GM21723 (cell line): ENCODE measurements at regions not wholly inside any gene's neighbourhood (a gene's known extent, or its start where the extent isn't known, plus 50 kb on each side); places are given as distances from the start of the nearest gene placed in this dataset.

Experiments used
- ATAC-seq: cut with Tn5 transposase; IDR thresholded peaks from one replicate; pipeline ENCODE4 v1.9.1; 2021; ENCODE audit warnings: mild to moderate bottlenecking, moderate library complexity; ENCODE audit not compliant: unreplicated experiment

DNA sequence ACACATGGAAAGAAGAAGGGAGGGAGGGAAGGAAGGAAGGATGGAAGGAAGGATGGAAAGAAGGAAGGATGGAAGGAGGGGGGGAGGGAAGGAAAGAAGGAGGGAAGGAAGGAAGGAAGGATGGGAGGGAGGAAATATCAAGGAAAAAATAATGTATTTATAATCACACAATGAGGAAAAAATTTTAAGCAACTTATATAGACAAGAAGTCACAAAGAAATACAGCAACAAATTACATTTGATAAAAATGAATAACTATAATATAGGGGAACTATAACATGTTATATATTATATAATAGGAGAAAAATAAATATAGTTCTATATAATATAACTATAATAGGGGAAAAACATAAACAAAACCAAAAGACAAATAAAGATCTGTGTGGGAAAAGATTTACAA is 441.8 kb downstream of the LRATD1 start:
- ATAC-seq: no peak

DNA sequence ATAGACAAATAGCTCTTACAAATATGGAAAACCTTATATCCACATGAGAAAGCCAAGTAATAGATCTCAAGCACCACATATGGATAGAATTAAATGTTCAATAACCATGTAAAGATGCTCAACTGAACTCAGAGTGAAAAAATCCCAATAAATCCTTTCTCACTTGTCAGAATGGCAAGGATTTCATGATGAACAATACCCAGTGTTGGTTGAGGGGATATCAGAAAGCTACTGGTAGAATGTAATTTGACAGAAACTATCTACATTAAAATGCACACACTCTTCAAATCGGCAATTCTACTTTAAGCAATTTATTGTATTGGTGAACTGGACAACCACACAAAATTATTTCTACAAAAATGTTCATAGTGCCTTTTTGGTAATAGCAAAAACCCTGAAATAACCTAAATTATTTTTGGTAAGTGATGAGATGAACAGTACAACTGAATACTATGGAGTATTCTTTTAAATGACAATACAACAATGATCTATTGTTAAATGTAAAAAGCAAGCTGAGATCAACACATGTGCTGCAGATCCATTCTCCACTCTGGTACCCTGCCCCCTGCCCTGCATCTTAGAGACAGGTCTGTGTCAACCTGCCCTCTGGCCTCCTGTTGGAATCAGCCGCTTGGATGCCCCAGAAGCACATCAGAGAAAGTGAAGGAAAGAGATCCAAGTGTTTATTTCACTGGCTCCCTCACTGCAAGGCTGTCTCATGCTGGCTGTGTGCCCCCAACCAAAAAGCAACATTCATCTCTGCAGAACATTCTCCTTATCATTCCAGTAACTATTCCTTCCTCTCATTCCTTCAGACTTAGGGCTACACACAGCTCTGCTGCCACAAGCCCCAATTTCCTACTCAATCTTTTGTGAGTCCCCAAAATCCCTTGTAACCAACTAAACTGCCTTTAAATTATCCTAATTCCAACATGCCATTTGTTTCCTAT is 442.5 kb downstream of the LRATD1 start:
- no peak for ATAC-seq

DNA sequence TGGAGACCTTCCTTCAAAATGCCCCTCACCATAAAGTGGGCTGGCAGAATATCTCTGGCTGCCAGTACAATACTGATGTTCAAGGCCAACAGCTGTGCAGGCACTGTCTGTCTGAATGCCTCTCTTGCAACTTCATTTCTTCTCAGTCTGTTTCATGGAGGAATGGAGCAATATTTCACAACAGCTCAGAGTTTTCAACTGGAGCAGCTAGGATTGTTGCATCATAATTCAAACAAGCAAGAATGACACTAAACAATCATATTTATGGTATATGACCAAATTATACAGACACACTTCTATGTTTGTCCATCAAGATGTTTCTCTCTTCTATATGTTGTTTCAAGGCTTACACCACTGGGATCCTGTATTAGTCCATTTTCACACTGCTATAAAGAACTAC is 444.2 kb downstream of the LRATD1 start:
- no peak for ATAC-seq

DNA sequence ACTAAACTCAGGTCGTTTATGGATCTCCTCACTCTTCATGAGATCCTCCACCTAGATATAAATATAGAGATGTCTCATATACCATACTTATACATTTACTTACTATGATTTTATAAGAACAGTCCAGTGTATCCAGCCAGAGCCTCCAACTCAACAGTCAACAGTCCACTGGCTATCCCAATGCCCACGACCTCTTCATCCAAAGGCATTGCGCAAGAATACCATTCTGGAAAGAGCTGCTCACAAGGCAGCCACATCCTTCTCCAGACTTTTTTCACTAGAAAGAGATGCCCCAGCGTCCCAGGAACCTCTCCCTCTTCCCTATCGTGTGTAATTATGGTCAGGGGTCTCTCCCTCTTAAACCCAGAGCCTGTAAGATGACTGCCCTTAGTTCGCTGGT is 448.8 kb downstream of the LRATD1 start:
- ATAC-seq: no peak

DNA sequence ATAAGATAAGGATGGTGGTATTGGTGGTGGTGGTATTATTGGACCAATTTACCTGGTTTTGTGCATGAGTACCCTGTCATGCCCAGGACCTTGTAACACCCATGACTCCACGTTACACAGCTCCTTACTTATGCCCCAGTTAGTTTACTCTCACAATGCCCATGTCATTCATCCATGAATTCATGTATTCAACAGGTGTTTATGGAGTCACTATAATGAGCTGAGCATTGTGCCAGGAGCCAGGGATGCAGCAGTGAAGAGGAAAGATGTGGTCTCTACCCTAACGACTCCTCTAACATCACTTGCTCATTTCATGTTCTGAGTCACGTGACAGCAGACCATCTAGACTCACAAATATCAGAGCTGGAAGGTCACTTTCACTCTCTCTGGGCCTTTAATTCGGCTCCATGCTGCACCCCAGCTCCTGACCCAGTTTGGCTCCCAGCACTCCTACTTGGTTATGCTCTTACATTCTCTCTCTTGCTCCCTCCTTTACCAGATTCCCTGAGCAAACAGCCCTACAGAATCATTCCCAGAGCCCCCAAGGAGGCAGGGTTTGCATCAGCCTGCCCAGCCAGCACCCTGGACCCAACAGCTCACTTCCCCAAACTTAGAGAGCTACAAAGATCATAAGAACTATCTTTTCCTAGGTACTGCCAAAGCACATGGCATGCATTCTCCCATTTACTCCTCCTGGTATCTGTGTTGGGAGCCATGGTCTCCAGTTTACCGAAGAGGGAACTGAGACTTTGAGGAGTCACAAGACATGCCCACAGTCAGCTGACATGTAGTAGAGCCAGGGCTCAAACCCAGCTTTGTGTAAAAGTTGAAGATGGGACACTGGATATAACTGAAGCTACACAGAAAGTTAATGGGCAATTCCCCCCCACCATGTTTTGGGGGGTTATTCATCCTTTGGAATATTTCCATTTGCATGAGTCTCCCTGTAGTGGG is 449.9 kb downstream of the LRATD1 start:
- no peak for ATAC-seq

DNA sequence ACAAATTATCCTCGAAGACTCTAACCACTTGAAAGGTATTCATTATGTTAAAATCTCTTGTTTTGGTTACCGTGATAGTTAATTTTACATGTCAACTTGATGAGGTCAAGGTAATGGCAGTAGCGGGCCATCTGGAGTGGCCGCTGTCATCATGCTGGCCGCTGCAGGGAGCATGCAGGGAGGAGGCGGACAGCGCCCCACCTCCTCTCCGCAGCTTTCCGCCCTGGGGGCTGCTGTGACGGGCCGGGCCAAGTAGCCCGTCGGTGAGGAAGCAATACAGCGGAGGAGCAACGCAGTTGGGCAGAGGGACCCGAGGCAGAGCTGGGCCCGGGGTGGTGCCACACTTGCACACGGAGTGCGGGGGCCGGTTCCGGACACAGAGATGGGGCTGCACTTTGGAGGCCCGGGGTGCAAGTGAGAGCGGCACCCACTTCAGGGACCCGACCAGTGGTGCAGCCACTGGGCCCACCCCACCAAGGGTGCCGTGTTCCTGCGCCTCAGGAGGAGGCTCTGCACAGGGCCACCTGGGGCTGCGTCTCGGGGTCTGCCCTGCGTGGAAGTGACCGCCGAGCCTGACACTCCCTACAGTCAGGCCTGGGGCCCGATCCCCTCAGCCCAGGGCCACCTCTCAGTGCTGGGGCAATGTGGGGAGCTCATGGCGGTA is 452.4 kb downstream of the LRATD1 start:
- no peak for ATAC-seq

DNA sequence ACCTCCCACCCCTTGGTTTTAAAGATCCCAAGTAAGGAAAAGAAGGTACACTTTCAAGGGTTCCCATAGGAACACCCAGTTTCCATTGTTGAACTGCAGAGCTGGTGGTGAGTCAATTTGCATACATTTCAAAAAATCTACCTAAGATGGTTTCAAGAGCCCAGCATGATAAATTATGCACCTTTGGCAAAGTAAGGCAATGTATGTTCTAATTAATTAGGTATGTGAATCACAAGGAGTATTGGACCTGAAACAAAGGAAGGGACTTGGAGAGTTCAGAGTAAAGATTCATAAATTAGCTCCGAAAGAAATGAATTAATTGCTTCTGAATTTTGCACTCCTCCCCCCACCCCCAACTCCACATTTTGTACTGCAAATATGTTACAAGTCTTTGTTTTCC is 459.7 kb downstream of the LRATD1 start:
- ATAC-seq: no peak

DNA sequence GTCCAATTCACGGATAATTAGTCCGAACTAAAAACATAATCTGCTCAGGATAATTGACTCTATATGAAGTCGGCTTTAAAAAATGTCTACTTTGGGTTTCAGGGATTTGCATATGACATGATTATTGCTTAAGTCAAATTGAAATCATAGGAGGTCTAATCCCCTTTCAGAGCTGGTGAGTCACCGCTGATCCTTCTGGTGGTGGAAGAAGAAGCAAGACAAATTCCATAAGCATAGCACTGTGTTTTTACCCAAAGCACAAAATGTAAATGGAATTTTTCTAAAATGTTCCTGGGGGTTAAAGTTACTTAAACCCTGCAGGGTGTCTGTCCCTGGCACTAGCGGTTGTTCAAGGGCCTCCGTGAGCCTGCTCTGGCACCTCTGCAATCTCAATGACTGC is 460.2 kb downstream of the LRATD1 start:
- ATAC-seq: no peak

DNA sequence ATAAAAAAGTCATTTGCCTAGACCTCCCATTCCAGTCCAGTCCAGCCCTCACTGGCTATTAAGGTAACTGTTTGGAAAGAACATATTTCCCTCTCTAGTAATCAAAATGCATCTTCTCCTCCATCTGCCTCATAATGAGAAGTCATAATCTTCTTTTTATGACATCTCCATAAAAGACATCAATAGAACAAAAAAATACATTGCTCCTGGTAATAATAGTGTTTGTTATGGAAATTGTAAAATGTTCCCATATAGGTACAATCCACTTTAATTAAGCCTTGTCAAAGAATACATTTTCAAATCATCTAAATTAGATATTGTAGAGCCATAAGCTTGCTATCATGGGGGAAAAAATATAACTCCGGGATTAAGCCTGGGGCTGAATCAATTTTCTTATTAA is 461.6 kb downstream of the LRATD1 start:
- no peak for ATAC-seq

DNA sequence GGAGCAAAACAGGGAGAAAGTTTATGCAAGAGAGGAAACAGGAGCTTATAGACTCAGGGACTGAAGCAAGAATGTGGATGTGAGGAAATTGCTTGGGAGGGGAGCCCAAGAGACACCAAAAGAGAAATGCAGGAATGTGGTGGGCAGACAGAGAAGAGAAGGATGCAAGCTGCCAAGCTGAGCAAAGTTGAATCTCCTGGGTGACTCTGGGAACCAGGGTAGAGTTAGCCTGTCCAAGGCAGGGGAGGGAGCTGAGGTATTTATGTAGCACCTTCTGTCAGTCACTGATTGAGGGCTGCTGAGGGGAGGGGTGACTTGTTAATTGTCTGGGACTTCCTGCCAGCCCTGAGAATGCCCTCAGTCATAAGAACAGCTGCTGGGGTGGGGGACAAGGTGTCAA is 464.3 kb downstream of the NBAS start:
- ATAC-seq: no peak

DNA sequence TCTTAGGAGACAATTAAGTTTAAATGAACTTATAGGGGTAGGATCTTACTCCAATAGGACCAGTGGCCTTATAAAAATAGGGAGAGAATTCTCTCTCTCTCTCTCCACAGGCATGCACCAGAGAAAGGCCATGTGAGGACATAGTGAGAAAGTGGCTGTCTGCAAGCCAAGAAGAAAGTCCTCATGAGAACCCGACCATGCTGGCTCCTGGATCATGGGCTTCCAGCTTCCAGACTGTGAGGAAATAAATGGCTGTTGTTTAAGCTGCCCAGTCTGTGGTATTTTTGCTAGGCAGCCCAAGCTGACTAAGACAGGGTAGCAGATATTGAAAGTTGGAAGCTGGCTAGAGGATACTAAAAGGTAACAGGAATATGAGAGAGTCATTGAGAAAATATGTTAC is 454.0 kb downstream of the NBAS start:
- no peak for ATAC-seq

DNA sequence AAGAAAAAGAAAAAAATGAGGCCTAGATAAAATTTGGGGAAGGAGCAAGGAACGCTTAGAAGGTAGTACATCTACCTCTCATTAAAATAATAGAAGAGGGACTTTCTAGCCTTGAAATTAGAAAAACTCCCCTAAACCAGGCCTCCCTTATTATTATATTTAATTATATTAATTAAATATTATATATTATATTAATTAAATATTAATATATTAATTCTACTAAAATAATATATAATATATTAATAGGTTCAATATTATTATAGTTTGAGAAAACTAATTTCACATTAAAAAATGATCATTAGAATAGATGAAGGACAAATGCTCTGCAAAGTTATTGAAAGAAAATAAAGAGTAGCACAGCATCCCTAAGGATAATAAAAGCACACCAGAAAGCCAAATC is 449.4 kb downstream of the NBAS start:
- no peak for ATAC-seq

DNA sequence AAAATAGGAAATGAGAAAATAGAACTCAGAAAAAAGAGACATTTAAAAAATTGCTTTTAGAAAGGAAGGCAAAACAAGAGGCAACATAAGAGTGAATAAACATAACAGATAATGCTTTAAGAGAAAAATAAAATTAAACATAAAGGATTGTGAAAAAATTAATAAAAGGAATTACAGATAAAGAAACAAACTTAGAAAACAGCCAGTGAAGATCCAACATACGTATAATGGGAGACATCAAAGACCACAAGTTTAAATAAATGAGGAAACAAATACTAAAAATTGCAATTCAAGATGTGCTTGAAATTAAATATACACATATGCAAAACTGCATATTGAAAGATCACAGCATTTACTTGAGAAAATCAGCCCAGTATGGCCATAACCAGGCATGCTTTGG is 448.9 kb downstream of the NBAS start:
- no peak for ATAC-seq

DNA sequence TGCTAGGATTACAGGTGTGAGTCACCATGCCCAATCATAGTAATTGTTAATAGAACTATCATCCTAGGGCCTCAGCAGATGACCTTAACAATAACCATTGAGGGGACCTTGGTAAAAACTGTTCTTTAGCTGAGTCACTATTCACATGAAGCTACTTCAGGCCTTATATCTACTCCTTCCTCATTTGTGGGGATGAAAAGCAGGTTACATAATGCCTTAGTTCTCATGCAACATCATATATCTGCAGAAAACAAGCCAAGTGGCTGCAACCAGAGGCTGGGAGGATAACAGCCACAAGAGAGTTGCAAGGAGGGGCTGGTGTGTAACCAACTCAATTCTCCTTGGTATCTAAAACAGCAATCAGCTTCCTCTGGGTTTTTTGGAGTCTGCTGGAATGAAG is 445.4 kb downstream of the NBAS start:
- no peak for ATAC-seq

DNA sequence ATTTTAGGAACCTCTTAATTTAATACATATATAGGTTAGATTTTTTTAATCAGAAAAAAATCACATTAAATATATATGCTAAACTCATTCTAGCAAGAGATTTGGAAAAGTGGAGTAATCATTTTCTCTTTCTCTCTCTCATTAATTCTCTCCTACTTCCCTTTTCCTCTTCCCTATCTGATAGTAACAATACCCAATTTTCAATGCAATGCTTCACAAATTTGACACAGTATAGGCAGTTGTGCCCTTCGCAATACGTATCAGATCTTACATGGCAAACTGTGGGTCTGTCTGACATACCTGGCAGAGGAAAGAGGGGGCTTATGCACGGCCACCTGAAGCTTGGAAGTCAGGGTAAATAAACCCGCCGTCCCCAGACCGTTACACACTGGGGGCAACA is 444.3 kb downstream of the NBAS start:
- no peak for ATAC-seq
